Caco-2 (cell line): ENCODE measurements at regions not wholly inside any gene's neighbourhood (a gene's known extent, or its start where the extent isn't known, plus 50 kb on each side); places are given as distances from the start of the nearest gene placed in this dataset.

Source experiments
- BruUV-seq: library from RNA; stranded (reverse); fragments of 400-500 nt; replicated peaks from 2 replicates; lab custom pipeline; 2021; lab: Mats Ljungman, UMichigan
- CTCF ChIA-PET: fragments of 300-600 bp; sonication (Branson Sonifier 250); formaldehyde crosslinking; loops from one replicate; lab custom pipeline; 2022; ENCODE audit warnings: antibody characterized with exemption; lab: Charles Lee
- POLR2A ChIA-PET: fragments of 300-600 bp; sonication (Branson Sonifier 250); formaldehyde crosslinking; loops from one replicate; lab custom pipeline; 2022; ENCODE audit warnings: antibody characterized with exemption; lab: Charles Lee
- DNase-seq, 2 experiments: peaks; one replicate each; pipeline versions ENCODE4 v3.0.0 to v3.0.0-alpha.2; 2020 to 2022
- H3K27me3 ChIP-seq: replicated peaks from 2 replicates; pipeline ENCODE4 v1.6.0; 2011; ENCODE audit warnings: low read length; ENCODE audit not compliant: control insufficient read depth, insufficient read depth
- H3K36me3 ChIP-seq: 2 replicates; pipeline ENCODE4 v1.5.1; 2011; ENCODE audit warnings: low read length; ENCODE audit not compliant: control insufficient read depth, insufficient read depth
- H3K4me1 ChIP-seq: fragments of 250-450 bp; sonication (Bioruptor Pico); 2 replicates; pipeline ENCODE4 v1.5.1; 2020; ENCODE audit warnings: mild to moderate bottlenecking
- H3K4me3 ChIP-seq: 2 replicates; pipeline ENCODE4 v1.5.1; 2011; ENCODE audit warnings: low read depth, mild to moderate bottlenecking, control low read depth, low read length
- H3K9me3 ChIP-seq: fragments of 250-450 bp; sonication (Bioruptor Pico); 2 replicates; pipeline ENCODE4 v1.5.1; 2020; ENCODE audit warnings: mild to moderate bottlenecking, moderate library complexity
- H3K27ac Mint-ChIP-seq: one replicate; pipeline ENCODE4 v1.8.0; 2022; ENCODE audit warnings: mixed read lengths; ENCODE audit not compliant: unreplicated experiment
- H3K27me3 Mint-ChIP-seq: one replicate; pipeline ENCODE4 v1.8.0; 2022; ENCODE audit warnings: mixed read lengths; ENCODE audit not compliant: insufficient read depth, unreplicated experiment
- H3K36me3 Mint-ChIP-seq: one replicate; pipeline ENCODE4 v1.8.0; 2022; ENCODE audit warnings: mild to moderate bottlenecking, mixed read lengths; ENCODE audit not compliant: insufficient read depth, unreplicated experiment
- H3K4me1 Mint-ChIP-seq: one replicate; pipeline ENCODE4 v1.8.0; 2022; ENCODE audit warnings: low read depth, mixed read lengths; ENCODE audit not compliant: unreplicated experiment
- H3K4me3 Mint-ChIP-seq: one replicate; pipeline ENCODE4 v1.8.0; 2022; ENCODE audit warnings: mild to moderate bottlenecking, moderate library complexity, mixed read lengths; ENCODE audit not compliant: unreplicated experiment
- H3K9me3 Mint-ChIP-seq: one replicate; pipeline ENCODE4 v1.8.0; 2022; ENCODE audit warnings: mixed read lengths; ENCODE audit not compliant: unreplicated experiment
- CTCF ChIP-seq, 2 experiments: fragments of 200-600 bp in 1 of 2; IDR thresholded peaks; 1 replicate in 1 of 2; 2 replicates in 1 of 2; pipeline versions ENCODE4 v1.5.1 to v1.8.0; 2011 to 2022; ENCODE audit warnings: antibody characterized with exemption in 1 of 2, control low read depth in 1 of 2, inconsistent platforms in 1 of 2, low read depth in 1 of 2, low read length in 1 of 2, mild to moderate bottlenecking in 1 of 2, moderate library complexity in 1 of 2; ENCODE audit not compliant: insufficient read depth in 1 of 2, severe bottlenecking in 1 of 2, unreplicated experiment in 1 of 2
- intact Hi-C: fragments of 100-400 bp; cut with micrococcal nuclease; formaldehyde crosslinking; loops from one replicate; pipeline ENCODE4 v1.10.0; 2022; ENCODE audit not compliant: unreplicated experiment

- no peaks in the 10 kb centered on the region for H3K27me3 Mint-ChIP-seq
- Histone ChIP-seq H3K36me3 (no peaks in the 10 kb centered on the region), H3K4me1 (peaks cover 29% of the 10 kb centered on the region), H3K4me3 (no peak overlapping the region), H3K9me3 (no peaks in the 10 kb centered on the region), H3K27me3 (no peaks in the 10 kb centered on the region)
- H3K27ac Mint-ChIP-seq, result no peak overlapping the region
- no peaks in the 10 kb centered on the region for H3K36me3 Mint-ChIP-seq
- peaks cover 11% of the 10 kb centered on the region for H3K4me1 Mint-ChIP-seq
- intact Hi-C loops, result no loop called here
- CTCF ChIA-PET, result no interaction called here
- no peak for TF ChIP-seq CTCF (IDR thresholded peaks at IDR 0.05; ENCODE audit: insufficient read depth in 1 of 2, low read depth in 1 of 2, low read length in 1 of 2, severe bottlenecking in 1 of 2, unreplicated experiment in 1 of 2)
- no peak for DNase-seq
- POLR2A ChIA-PET, result no interaction called here
- BruUV-seq, result no TSS peak
- H3K9me3 Mint-ChIP-seq, result no peaks in the 10 kb centered on the region
- no peak overlapping the region for H3K4me3 Mint-ChIP-seq
Observed at GRCh38 chr1:229213797-229214196, 57.1 kb upstream of the RAB4A start.

GRCh38 chr1:229217716-229218115 lies 53.2 kb upstream of the RAB4A start:
- DNase-seq, result no peak
- Mint-ChIP-seq H3K4me3 (no peak overlapping the region), H3K27me3 (no peaks in the 10 kb centered on the region), H3K36me3 (no peaks in the 10 kb centered on the region), H3K9me3 (no peaks in the 10 kb centered on the region), H3K27ac (no peak overlapping the region), H3K4me1 (peaks cover 6% of the 10 kb centered on the region)
- intact Hi-C loops, result no loop called here
- no peak overlapping the region for H3K4me3 ChIP-seq
- no TSS peak for BruUV-seq
- H3K4me1 ChIP-seq, result peaks cover 33% of the 10 kb centered on the region
- ChIA-PET CTCF (no interaction called here), POLR2A (no interaction called here)
- peak; percentile 10 to 22 for TF ChIP-seq CTCF (IDR thresholded peaks at IDR 0.05; ENCODE audit: insufficient read depth in 1 of 2, low read depth in 1 of 2, low read length in 1 of 2, severe bottlenecking in 1 of 2, unreplicated experiment in 1 of 2)
- H3K36me3 ChIP-seq, result no peaks in the 10 kb centered on the region
- H3K27me3 ChIP-seq, result no peaks in the 10 kb centered on the region
- no peaks in the 10 kb centered on the region for H3K9me3 ChIP-seq

GRCh38 chr1:229218612-229219025 lies 52.3 kb upstream of the RAB4A start:
- intact Hi-C loops, result no loop called here

More at GRCh38 chr1:229218612-229219025, 52.3 kb upstream of the RAB4A start:
- no peak overlapping the region for H3K4me3 Mint-ChIP-seq
- Histone ChIP-seq H3K9me3 (no peaks in the 10 kb centered on the region), H3K4me3 (no peak overlapping the region), H3K36me3 (no peaks in the 10 kb centered on the region), H3K4me1 (peaks cover 42% of the 10 kb centered on the region), H3K27me3 (no peaks in the 10 kb centered on the region)
- TF ChIP-seq CTCF (IDR thresholded peaks at IDR 0.05; ENCODE audit: insufficient read depth in 1 of 2, low read depth in 1 of 2, low read length in 1 of 2, severe bottlenecking in 1 of 2, unreplicated experiment in 1 of 2), result no peak
- H3K36me3 Mint-ChIP-seq, result no peaks in the 10 kb centered on the region
- ChIA-PET CTCF (no interaction called here), POLR2A (no interaction called here)
- no TSS peak for BruUV-seq
- peaks cover 6% of the 10 kb centered on the region for H3K4me1 Mint-ChIP-seq
- H3K27ac Mint-ChIP-seq, result no peak overlapping the region
- no peaks in the 10 kb centered on the region for H3K27me3 Mint-ChIP-seq
- DNase-seq, result no peak
- H3K9me3 Mint-ChIP-seq, result no peaks in the 10 kb centered on the region
